BLaER1 (cell line): ENCODE measurements at regions not wholly inside any gene's neighbourhood (a gene's known extent, or its start where the extent isn't known, plus 50 kb on each side); places are given as distances from the start of the nearest gene placed in this dataset.

Experiments
- H3K27ac ChIP-seq: shearing (Covaris generic); formaldehyde crosslinking; 2 replicates; pipeline ENCODE4 v1.8.1; 2022
- H3K27me3 ChIP-seq: shearing (Covaris generic); formaldehyde crosslinking; 2 replicates; pipeline ENCODE4 v1.8.1; 2022
- H3K36me3 ChIP-seq: shearing (Covaris generic); formaldehyde crosslinking; 2 replicates; pipeline ENCODE4 v1.8.1; 2022
- H3K4me1 ChIP-seq: shearing (Covaris generic); formaldehyde crosslinking; 2 replicates; pipeline ENCODE4 v1.8.1; 2022
- H3K4me2 ChIP-seq: shearing (Covaris generic); formaldehyde crosslinking; 2 replicates; pipeline ENCODE4 v1.8.1; 2022
- H3K4me3 ChIP-seq: shearing (Covaris generic); formaldehyde crosslinking; 2 replicates; pipeline ENCODE4 v1.8.1; 2022
- H3K9ac ChIP-seq: shearing (Covaris generic); formaldehyde crosslinking; 2 replicates; pipeline ENCODE4 v1.8.1; 2022
- H3K9me3 ChIP-seq: shearing (Covaris generic); formaldehyde crosslinking; 2 replicates; pipeline ENCODE4 v1.8.1; 2022
- H4K20me1 ChIP-seq: shearing (Covaris generic); formaldehyde crosslinking; 2 replicates; pipeline ENCODE4 v1.8.1; 2022
- Cebpa-rat ChIP-seq: shearing (Covaris generic); IDR thresholded peaks from 2 replicates; pipeline ENCODE4 v1.8.1; 2022

- Histone ChIP-seq H3K4me2 (no peak overlapping the region), H3K27ac (no peak overlapping the region), H3K4me1 (no peaks in the 10 kb centered on the region), H3K9ac (no peak overlapping the region), H3K4me3 (no peak overlapping the region), H4K20me1 (no peaks in the 10 kb centered on the region), H3K36me3 (no peaks in the 10 kb centered on the region), H3K27me3 (no peaks in the 10 kb centered on the region), H3K9me3 (no peaks in the 10 kb centered on the region)
- no peak for TF ChIP-seq Cebpa-rat
Observed at GRCh38 chr3:110793611-110794010, 278.0 kb upstream of the NECTIN3 start.

GRCh38 chr3:110795163-110795562 is 276.5 kb upstream of the NECTIN3 start:
- no peak overlapping the region for H3K4me2 ChIP-seq
- H4K20me1 ChIP-seq: no peaks in the 10 kb centered on the region
- no peaks in the 10 kb centered on the region for H3K4me1 ChIP-seq
- TF ChIP-seq Cebpa-rat: no peak
- H3K27ac ChIP-seq: no peak overlapping the region
- no peaks in the 10 kb centered on the region for H3K36me3 ChIP-seq
- H3K27me3 ChIP-seq: no peaks in the 10 kb centered on the region
- no peak overlapping the region for H3K9ac ChIP-seq
- H3K4me3 ChIP-seq: no peak overlapping the region
- no peaks in the 10 kb centered on the region for H3K9me3 ChIP-seq

- H3K9ac ChIP-seq: no peak overlapping the region
- H4K20me1 ChIP-seq: no peaks in the 10 kb centered on the region
- H3K27me3 ChIP-seq: no peaks in the 10 kb centered on the region
- H3K36me3 ChIP-seq: no peaks in the 10 kb centered on the region
- H3K9me3 ChIP-seq: no peaks in the 10 kb centered on the region
- no peak overlapping the region for H3K27ac ChIP-seq
- no peaks in the 10 kb centered on the region for H3K4me1 ChIP-seq
- H3K4me2 ChIP-seq: no peak overlapping the region
- TF ChIP-seq Cebpa-rat: no peak
- no peak overlapping the region for H3K4me3 ChIP-seq
Observed at GRCh38 chr3:110799271-110799670, 272.3 kb upstream of the NECTIN3 start.

- Histone ChIP-seq H3K27me3 (no peaks in the 10 kb centered on the region), H3K4me1 (no peaks in the 10 kb centered on the region), H3K9me3 (no peaks in the 10 kb centered on the region), H3K4me3 (no peak overlapping the region), H3K36me3 (no peaks in the 10 kb centered on the region), H4K20me1 (no peaks in the 10 kb centered on the region), H3K4me2 (no peak overlapping the region), H3K27ac (no peak overlapping the region), H3K9ac (no peak overlapping the region)
- no peak for TF ChIP-seq Cebpa-rat
Observed at GRCh38 chr3:110804856-110805255, 266.8 kb upstream of the NECTIN3 start.

GRCh38 chr3:110806924-110807323 is 264.7 kb upstream of the NECTIN3 start:
- no peaks in the 10 kb centered on the region for H3K27me3 ChIP-seq
- H3K36me3 ChIP-seq: no peaks in the 10 kb centered on the region
- no peak overlapping the region for H3K9ac ChIP-seq
- no peak overlapping the region for H3K27ac ChIP-seq
- no peak for TF ChIP-seq Cebpa-rat
- H3K4me3 ChIP-seq: no peak overlapping the region
- no peak overlapping the region for H3K4me2 ChIP-seq
- H4K20me1 ChIP-seq: no peaks in the 10 kb centered on the region
- no peaks in the 10 kb centered on the region for H3K9me3 ChIP-seq
- H3K4me1 ChIP-seq: no peaks in the 10 kb centered on the region

GRCh38 chr3:110808630-110809029 is 263.0 kb upstream of the NECTIN3 start:
- Histone ChIP-seq H3K4me1 (no peaks in the 10 kb centered on the region), H3K4me3 (no peak overlapping the region), H3K4me2 (no peak overlapping the region), H3K9ac (no peak overlapping the region), H4K20me1 (no peaks in the 10 kb centered on the region), H3K36me3 (no peaks in the 10 kb centered on the region), H3K9me3 (no peaks in the 10 kb centered on the region), H3K27ac (no peak overlapping the region), H3K27me3 (no peaks in the 10 kb centered on the region)
- no peak for TF ChIP-seq Cebpa-rat

GRCh38 chr3:110810356-110810755 is 261.3 kb upstream of the NECTIN3 start:
- Histone ChIP-seq H3K4me2 (no peak overlapping the region), H3K4me3 (no peak overlapping the region), H3K9ac (no peak overlapping the region), H3K4me1 (no peaks in the 10 kb centered on the region), H3K27me3 (no peaks in the 10 kb centered on the region), H3K36me3 (no peaks in the 10 kb centered on the region), H4K20me1 (no peaks in the 10 kb centered on the region), H3K27ac (no peak overlapping the region), H3K9me3 (no peaks in the 10 kb centered on the region)
- no peak for TF ChIP-seq Cebpa-rat

GRCh38 chr3:110811050-110811449 is 260.6 kb upstream of the NECTIN3 start:
- Histone ChIP-seq H3K9ac (no peak overlapping the region), H3K4me2 (no peak overlapping the region)

GRCh38 chr3:110813541-110813940 is 258.1 kb upstream of the NECTIN3 start:
- H3K27ac ChIP-seq: no peak overlapping the region
- H3K9ac ChIP-seq: no peak overlapping the region
- no peaks in the 10 kb centered on the region for H3K36me3 ChIP-seq
- TF ChIP-seq Cebpa-rat: no peak
- no peak overlapping the region for H3K4me2 ChIP-seq
- no peak overlapping the region for H3K4me3 ChIP-seq
- no peaks in the 10 kb centered on the region for H3K27me3 ChIP-seq
- H3K9me3 ChIP-seq: no peaks in the 10 kb centered on the region
- no peaks in the 10 kb centered on the region for H4K20me1 ChIP-seq
- H3K4me1 ChIP-seq: no peaks in the 10 kb centered on the region

More at GRCh38 chr3:110811050-110811449, 260.6 kb upstream of the NECTIN3 start:
- Histone ChIP-seq H3K27me3 (no peaks in the 10 kb centered on the region), H3K27ac (no peak overlapping the region), H3K9me3 (no peaks in the 10 kb centered on the region), H3K4me3 (no peak overlapping the region), H3K4me1 (no peaks in the 10 kb centered on the region), H3K36me3 (no peaks in the 10 kb centered on the region), H4K20me1 (no peaks in the 10 kb centered on the region)
- TF ChIP-seq Cebpa-rat: no peak

GRCh38 chr3:110814170-110815007 is 257.2 kb upstream of the NECTIN3 start:
- no peaks in the 10 kb centered on the region for H3K36me3 ChIP-seq
- H3K9me3 ChIP-seq: no peaks in the 10 kb centered on the region
- H3K4me3 ChIP-seq: no peak overlapping the region
- H3K27me3 ChIP-seq: no peaks in the 10 kb centered on the region
- no peak overlapping the region for H3K9ac ChIP-seq
- H3K4me1 ChIP-seq: no peaks in the 10 kb centered on the region
- no peak overlapping the region for H3K4me2 ChIP-seq
- no peak for TF ChIP-seq Cebpa-rat
- no peak overlapping the region for H3K27ac ChIP-seq
- H4K20me1 ChIP-seq: no peaks in the 10 kb centered on the region
